Mucosa of descending colon (tissue), 3 donors: ENCODE measurements at regions not wholly inside any gene's neighbourhood (a gene's known extent, or its start where the extent isn't known, plus 50 kb on each side); places are given as distances from the start of the nearest gene placed in this dataset.
"Not testable (repeated sequence)": the region's sequence is repeated elsewhere in the genome, so short reads cannot be mapped to it uniquely, and the experiment has no call there.

Experiments
- ATAC-seq: fragments of 200-7000 bp; cut with Tn5 transposase; one replicate; pipeline ENCODE4 v1.9.1; 2020; ENCODE audit warnings: mild to moderate bottlenecking, moderate library complexity
- DNase-seq, 3 donors: peaks; one replicate each; pipeline ENCODE4 v3.0.0-alpha.2; 2020
- H3K36me3 ChIP-seq: fragments of 200-600 bp; one replicate; pipeline ENCODE4 v1.8.0; 2021; ENCODE audit warnings: low read depth, mild to moderate bottlenecking
- H3K4me1 ChIP-seq: fragments of 200-600 bp; one replicate; pipeline ENCODE4 v1.8.0; 2021; ENCODE audit warnings: low read depth, mild to moderate bottlenecking
- H3K4me3 ChIP-seq: fragments of 200-600 bp; one replicate; pipeline ENCODE4 v1.8.0; 2021; ENCODE audit warnings: mild to moderate bottlenecking
- H3K9me3 ChIP-seq: fragments of 200-600 bp; one replicate; pipeline ENCODE4 v1.8.0; 2021; ENCODE audit warnings: mild to moderate bottlenecking
- intact Hi-C, 2 donors: fragments of 100-400 bp; cut with DNase I in 1 of 2; cut with micrococcal nuclease in 1 of 2; formaldehyde crosslinking; loops; one replicate each; pipeline versions ENCODE4 v1.11.0 to v1.11.1; 2022; cut with DNase I, micrococcal nuclease
- TF ChIP-seq, protein P1 (sequence below): fragments of 200-600 bp; IDR thresholded peaks from one replicate; pipeline ENCODE4 v1.8.0; 2022; ENCODE audit warnings: antibody characterized with exemption, mild to moderate bottlenecking
- donor health status: DM: no; HTN: no; CAD: no; lungs with moderate emphysema.
- donor health status: DM: no; HTN: no; CAD: no.
- donor health status: DM: no; HTN: yes; CAD: no.

GRCh38 chr6:50962213-50962759, 143.6 kb downstream of the TFAP2B start:
- DNase-seq (no peak), ATAC-seq (no peak)
- H3K4me3 ChIP-seq = no peak overlapping the region
- H3K36me3 ChIP-seq = no peaks in the 10 kb centered on the region
- H3K4me1 ChIP-seq = no peaks in the 10 kb centered on the region
- TF ChIP-seq, protein P1, sequence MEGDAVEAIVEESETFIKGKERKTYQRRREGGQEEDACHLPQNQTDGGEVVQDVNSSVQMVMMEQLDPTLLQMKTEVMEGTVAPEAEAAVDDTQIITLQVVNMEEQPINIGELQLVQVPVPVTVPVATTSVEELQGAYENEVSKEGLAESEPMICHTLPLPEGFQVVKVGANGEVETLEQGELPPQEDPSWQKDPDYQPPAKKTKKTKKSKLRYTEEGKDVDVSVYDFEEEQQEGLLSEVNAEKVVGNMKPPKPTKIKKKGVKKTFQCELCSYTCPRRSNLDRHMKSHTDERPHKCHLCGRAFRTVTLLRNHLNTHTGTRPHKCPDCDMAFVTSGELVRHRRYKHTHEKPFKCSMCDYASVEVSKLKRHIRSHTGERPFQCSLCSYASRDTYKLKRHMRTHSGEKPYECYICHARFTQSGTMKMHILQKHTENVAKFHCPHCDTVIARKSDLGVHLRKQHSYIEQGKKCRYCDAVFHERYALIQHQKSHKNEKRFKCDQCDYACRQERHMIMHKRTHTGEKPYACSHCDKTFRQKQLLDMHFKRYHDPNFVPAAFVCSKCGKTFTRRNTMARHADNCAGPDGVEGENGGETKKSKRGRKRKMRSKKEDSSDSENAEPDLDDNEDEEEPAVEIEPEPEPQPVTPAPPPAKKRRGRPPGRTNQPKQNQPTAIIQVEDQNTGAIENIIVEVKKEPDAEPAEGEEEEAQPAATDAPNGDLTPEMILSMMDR = no peak
- H3K9me3 ChIP-seq = no peaks in the 10 kb centered on the region
- intact Hi-C loops = no loop called here

GRCh38 chr6:50963952-50964351, 145.3 kb downstream of the TFAP2B start:
- intact Hi-C loops = no loop called here
- DNase-seq (no peak), ATAC-seq (no peak)
- TF ChIP-seq, protein P1 = no peak
- no peaks in the 10 kb centered on the region for H3K9me3 ChIP-seq
- H3K36me3 ChIP-seq = no peaks in the 10 kb centered on the region
- no peak overlapping the region for H3K4me3 ChIP-seq
- H3K4me1 ChIP-seq = no peaks in the 10 kb centered on the region

DNA sequence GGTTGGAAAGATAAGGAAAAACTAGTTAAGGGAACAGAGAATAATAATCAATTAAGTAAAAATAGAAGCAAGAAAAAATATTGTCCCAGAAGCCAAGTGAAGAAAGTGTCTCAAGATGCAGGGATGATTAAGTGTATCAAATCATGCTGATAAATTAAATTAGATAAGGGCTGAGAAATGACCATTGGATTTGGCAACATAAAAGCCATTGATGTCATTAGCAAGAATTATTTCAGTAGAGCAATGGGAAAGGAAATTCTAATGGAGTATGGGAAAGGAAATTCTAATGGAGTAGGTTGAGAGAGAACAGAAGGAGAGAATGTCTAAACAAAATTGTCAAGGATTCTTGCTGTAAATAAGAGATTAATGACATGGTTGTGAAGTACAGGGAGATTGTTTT, 146.8 kb downstream of the TFAP2B start:
- Histone ChIP-seq H3K36me3 (no peaks in the 10 kb centered on the region), H3K9me3 (no peaks in the 10 kb centered on the region), H3K4me3 (no peak overlapping the region), H3K4me1 (no peaks in the 10 kb centered on the region)
- ATAC-seq (no peak), DNase-seq (no peak)
- intact Hi-C loops = no loop called here
- TF ChIP-seq, protein P1 = no peak

DNA sequence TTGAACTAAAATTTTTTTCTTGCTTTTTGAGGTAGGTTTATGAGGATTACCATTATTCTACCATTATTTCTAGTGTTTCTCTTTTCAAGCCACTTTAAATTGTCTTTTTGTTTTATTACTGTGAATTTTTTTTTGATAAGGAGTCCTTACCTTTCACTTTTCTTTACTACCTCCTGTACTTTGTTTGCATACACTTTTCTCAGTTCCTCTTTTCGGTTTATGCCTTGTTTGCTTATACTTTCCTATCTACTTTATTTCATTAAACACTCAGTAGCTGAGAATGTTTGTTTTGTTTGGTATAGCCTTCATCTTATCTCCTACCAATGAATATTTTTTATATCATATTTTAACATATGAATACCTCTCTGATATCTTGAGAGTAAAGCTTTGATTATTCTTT, 147.9 kb downstream of the TFAP2B start:
- TF ChIP-seq, protein P1 = no peak
- Histone ChIP-seq H3K4me3 (no peak overlapping the region), H3K36me3 (no peaks in the 10 kb centered on the region), H3K9me3 (no peaks in the 10 kb centered on the region), H3K4me1 (no peaks in the 10 kb centered on the region)
- ATAC-seq (no peak), DNase-seq (no peak)
- intact Hi-C loops = no loop called here

DNA sequence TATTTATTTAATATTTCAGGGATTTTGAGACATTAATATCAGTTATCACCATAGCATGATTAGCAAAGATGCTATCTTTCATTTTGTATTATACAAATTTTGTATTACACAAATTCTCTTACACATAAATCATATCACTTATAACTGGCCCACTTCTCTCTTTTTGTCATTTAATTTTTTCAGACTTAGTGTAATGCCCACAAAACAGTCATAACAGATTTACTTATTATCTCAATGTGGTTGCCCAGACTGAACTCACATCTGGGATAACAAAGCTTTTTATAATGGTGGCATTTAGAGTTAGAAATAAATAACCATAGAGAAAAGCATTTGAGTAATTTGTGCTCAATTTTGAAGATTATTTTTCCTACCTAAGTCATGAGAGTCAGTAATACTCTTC, 148.3 kb downstream of the TFAP2B start:
- DNase-seq (no peak), ATAC-seq (no peak)
- no peaks in the 10 kb centered on the region for H3K4me1 ChIP-seq
- no peaks in the 10 kb centered on the region for H3K9me3 ChIP-seq
- H3K36me3 ChIP-seq = no peaks in the 10 kb centered on the region
- no peak overlapping the region for H3K4me3 ChIP-seq
- TF ChIP-seq, protein P1 = no peak
- intact Hi-C loops = no loop called here

GRCh38 chr6:50968246-50968645, 149.6 kb downstream of the TFAP2B start:
- intact Hi-C loops, DNase-seq, H3K36me3 ChIP-seq, H3K9me3 ChIP-seq, H3K4me3 ChIP-seq, H3K4me1 ChIP-seq, ATAC-seq: not testable (repeated sequence)
